Bronchial epithelial cell (primary cell): ENCODE measurements at regions not wholly inside any gene's neighbourhood (a gene's known extent, or its start where the extent isn't known, plus 50 kb on each side); places are given as distances from the start of the nearest gene placed in this dataset.
A peak's percentile ranks its signal among the peaks of the same experiment; 100 is the strongest.

Experiments used
- DNase-seq: peaks from one replicate; pipeline ENCODE4 v3.0.0-alpha.2; 2010; ENCODE audit warnings: low read depth
- FAIRE-seq: peaks from 2 replicates; lab custom pipeline; 2011; peaks lifted over from hg19 to GRCh38; lab: Jason Lieb, UNC
- H3K27me3 ChIP-seq: 2 replicates; pipeline ENCODE4 v1.5.1; 2011; ENCODE audit warnings: low read length; ENCODE audit not compliant: control insufficient read depth, insufficient read depth
- H3K36me3 ChIP-seq: 2 replicates; pipeline ENCODE4 v1.5.1; 2011; ENCODE audit warnings: low read length; ENCODE audit not compliant: control insufficient read depth, insufficient read depth
- H3K4me3 ChIP-seq: 2 replicates; pipeline ENCODE4 v1.5.1; 2011; ENCODE audit warnings: mild to moderate bottlenecking, low read depth, low read length, control low read depth
- TF ChIP-seq, protein P1 (sequence below): IDR thresholded peaks from 2 replicates; pipeline ENCODE4 v1.5.1; 2011; ENCODE audit warnings: mild to moderate bottlenecking, moderate library complexity, low read length, control low read depth, inconsistent platforms; ENCODE audit not compliant: insufficient read depth, severe bottlenecking

GRCh38 chr9:124197177-124198095, 60.3 kb upstream of the NEK6 start:
- DNase-seq (no peak), FAIRE-seq (no peak)
- H3K27me3 ChIP-seq: no peaks in the 10 kb centered on the region
- no peak overlapping the region for H3K4me3 ChIP-seq
- H3K36me3 ChIP-seq: no peaks in the 10 kb centered on the region
- TF ChIP-seq, protein P1, sequence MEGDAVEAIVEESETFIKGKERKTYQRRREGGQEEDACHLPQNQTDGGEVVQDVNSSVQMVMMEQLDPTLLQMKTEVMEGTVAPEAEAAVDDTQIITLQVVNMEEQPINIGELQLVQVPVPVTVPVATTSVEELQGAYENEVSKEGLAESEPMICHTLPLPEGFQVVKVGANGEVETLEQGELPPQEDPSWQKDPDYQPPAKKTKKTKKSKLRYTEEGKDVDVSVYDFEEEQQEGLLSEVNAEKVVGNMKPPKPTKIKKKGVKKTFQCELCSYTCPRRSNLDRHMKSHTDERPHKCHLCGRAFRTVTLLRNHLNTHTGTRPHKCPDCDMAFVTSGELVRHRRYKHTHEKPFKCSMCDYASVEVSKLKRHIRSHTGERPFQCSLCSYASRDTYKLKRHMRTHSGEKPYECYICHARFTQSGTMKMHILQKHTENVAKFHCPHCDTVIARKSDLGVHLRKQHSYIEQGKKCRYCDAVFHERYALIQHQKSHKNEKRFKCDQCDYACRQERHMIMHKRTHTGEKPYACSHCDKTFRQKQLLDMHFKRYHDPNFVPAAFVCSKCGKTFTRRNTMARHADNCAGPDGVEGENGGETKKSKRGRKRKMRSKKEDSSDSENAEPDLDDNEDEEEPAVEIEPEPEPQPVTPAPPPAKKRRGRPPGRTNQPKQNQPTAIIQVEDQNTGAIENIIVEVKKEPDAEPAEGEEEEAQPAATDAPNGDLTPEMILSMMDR: no peak

DNA sequence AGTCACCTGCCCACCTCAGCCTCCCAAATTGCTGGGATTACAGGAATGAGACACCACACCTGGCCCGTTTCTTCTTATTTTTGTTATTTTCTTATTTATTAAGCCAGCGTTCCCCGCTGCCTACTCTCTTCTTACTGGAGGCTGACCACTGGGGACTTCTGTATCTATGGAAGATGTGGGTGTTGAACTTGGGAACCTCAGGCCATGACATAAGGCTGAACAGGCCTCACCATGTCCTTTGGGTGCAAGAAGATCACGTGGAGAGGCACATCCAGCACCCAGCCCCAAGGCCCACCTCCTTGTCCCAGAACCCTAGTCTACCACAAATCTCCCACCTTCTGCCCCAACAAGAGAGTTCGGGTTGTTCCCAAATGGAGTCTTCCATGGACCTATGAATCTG, 59.4 kb upstream of the NEK6 start:
- FAIRE-seq: no peak
- DNase-seq: no peak

GRCh38 chr9:124198948-124199347, 58.8 kb upstream of the NEK6 start:
- Histone ChIP-seq H3K27me3 (no peaks in the 10 kb centered on the region), H3K4me3 (no peak overlapping the region), H3K36me3 (no peaks in the 10 kb centered on the region)
- TF ChIP-seq, protein P1: no peak
- FAIRE-seq (no peak), DNase-seq (no peak)

More for the DNA sequence above, 59.4 kb upstream of the NEK6 start:
- Histone ChIP-seq H3K27me3 (no peaks in the 10 kb centered on the region), H3K4me3 (no peak overlapping the region), H3K36me3 (no peaks in the 10 kb centered on the region)
- TF ChIP-seq, protein P1: no peak

DNA sequence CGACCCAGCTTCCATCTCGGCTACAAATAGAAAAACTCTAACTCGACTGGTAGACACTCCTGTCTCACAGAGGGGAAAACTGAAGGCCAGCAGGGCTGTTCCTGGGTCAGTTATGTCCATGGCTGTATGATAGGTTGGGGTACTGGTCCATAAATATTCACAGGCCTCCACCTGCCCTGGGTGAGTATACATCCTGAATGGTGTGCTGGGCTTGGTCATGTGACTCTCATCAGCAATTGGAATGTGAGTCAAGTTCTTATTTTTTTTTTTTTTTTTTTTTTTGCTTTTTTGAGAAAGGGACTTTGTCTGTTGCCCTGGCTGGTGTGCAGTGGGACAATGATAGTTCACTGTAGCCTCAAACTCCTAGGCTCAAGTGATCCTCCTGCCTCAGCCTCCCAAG, 58.3 kb upstream of the NEK6 start:
- peak; percentile 12 for DNase-seq
- Histone ChIP-seq H3K4me3 (no peak overlapping the region), H3K36me3 (no peaks in the 10 kb centered on the region), H3K27me3 (no peaks in the 10 kb centered on the region)
- TF ChIP-seq, protein P1: no peak
- no peak for FAIRE-seq

DNA sequence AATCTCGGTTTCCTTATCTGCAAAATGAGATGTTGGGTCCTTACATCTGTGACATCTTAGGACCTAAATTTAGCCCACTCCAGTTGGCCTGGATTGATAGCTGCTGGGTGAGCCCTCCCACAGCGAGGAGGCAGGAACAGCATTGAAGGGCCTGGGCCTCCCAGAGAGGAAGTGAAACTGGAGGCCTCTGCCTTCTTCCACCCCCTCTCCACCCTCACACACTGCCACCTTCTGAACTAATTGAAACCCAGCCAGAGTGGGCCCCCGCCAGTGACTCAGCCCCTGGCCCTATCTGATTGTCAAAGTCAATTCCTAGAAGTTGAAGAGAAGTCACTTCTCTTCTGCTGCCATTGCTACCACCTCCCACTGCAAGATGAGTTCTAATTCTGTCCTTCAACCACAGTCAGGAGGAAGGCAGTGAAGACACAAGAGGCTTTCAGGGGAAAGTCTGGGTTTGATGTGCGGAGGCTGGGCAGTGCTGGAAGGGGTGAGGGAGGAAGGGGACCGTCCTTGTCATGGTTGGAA, 55.2 kb upstream of the NEK6 start:
- no peaks in the 10 kb centered on the region for H3K27me3 ChIP-seq
- H3K4me3 ChIP-seq: no peak overlapping the region
- H3K36me3 ChIP-seq: no peaks in the 10 kb centered on the region
- TF ChIP-seq, protein P1: no peak
- DNase-seq (no peak), FAIRE-seq (no peak)
